ENCODE measurements at regions not wholly inside any gene's neighbourhood (a gene's known extent, or its start where the extent isn't known, plus 50 kb on each side); places are given as distances from the start of the nearest gene placed in this dataset.
"Not testable (repeated sequence)": the region's sequence is repeated elsewhere in the genome, so short reads cannot be mapped to it uniquely, and the experiment has no call there.

DNA sequence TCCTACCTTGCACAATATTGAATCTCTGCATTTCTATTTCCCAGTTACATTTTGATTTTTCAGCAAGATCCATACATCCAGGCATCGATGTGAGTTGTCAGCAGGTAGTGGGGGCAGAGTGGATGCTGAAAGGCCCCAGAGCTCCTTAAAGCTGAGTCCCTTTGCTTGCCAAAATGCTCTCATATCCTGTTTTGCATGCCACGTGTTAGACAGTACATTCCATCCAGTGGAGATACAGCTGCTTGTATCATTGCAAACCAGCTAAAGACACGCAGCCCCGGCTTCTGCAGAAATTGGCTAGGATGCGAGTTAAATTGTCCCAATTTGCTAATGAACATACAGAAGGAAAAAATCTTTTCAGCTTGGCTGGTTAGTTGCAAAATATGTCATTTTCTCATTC, 179.6 kb upstream of the MXRA5 start:
- POLR2A ChIA-PET, result no interaction called here
- ATAC-seq (no peak), DNase-seq (no peak)
- Mint-ChIP-seq H3K9me3 (peaks cover 0 to 10% (median 0%) of the 10 kb centered on the region in 9 donors), H3K4me3 (no peak overlapping the region), H3K4me1 (no peaks in the 10 kb centered on the region), H3K36me3 (no peaks in the 10 kb centered on the region), H3K27me3 (no peaks in the 10 kb centered on the region), H3K27ac (no peak overlapping the region)

DNA sequence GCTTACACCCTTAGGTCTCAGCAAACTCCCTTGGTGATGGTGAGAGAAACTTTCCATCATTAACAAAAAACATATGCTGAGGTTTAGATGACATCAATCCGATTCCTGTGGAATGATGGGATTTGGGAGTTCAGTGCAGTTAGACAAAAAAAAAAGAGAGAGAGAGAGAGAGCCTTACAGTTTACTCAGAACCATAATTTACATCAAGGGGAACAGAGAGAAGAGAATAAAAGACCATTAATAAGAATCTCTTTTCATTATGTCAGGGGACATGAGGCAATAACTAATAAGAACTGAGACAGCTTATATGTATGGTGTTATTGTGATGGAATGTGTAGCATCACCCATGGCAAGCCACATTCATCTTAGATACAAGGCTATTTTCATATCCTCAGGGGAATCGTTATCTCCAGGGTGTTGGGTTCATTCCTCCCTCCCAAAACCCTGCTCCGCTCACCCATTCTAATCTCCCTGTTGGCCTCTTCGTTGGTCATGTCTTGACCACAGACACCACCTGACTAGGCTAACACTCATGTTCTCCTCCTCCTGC, 175.7 kb upstream of the MXRA5 start:
- Mint-ChIP-seq H3K4me3 (no peak overlapping the region), H3K27me3 (peaks cover 0 to 4% (median 0%) of the 10 kb centered on the region in 5 donors), H3K9me3 (peaks cover 0 to 4% (median 0%) of the 10 kb centered on the region in 9 donors), H3K27ac (no peak overlapping the region), H3K36me3 (no peaks in the 10 kb centered on the region), H3K4me1 (no peaks in the 10 kb centered on the region)
- no peak for ATAC-seq
- POLR2A ChIA-PET, result no interaction called here
- DNase-seq, result no peak

DNA sequence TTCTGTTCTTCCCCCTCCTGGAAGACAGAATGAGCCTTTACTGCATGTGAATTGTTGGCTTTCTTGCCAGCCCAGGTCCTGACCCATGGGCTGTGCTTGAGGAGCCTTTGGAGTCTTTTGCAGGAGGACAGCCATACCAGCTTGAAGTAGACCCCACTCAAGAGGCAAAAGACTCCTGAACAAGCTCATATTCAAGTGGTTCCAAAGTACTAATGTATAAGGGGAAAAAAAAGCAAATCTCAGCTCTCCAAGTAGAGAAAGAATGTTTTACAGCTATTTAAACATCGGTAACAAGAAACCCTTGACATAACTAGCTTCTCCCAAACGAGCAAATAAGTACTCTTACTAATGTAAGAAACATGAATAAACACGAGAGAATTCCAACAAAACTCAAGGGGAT, 174.9 kb upstream of the MXRA5 start:
- no peaks in the 10 kb centered on the region for H3K4me1 Mint-ChIP-seq
- H3K27ac Mint-ChIP-seq, result no peak overlapping the region
- ATAC-seq (no peak), DNase-seq (no peak)
- peaks cover 0 to 4% (median 0%) of the 10 kb centered on the region in 9 donors for H3K9me3 Mint-ChIP-seq
- peaks cover 0 to 4% (median 0%) of the 10 kb centered on the region in 5 donors for H3K27me3 Mint-ChIP-seq
- POLR2A ChIA-PET, result no interaction called here
- no peak overlapping the region for H3K4me3 Mint-ChIP-seq
- no peaks in the 10 kb centered on the region for H3K36me3 Mint-ChIP-seq

DNA sequence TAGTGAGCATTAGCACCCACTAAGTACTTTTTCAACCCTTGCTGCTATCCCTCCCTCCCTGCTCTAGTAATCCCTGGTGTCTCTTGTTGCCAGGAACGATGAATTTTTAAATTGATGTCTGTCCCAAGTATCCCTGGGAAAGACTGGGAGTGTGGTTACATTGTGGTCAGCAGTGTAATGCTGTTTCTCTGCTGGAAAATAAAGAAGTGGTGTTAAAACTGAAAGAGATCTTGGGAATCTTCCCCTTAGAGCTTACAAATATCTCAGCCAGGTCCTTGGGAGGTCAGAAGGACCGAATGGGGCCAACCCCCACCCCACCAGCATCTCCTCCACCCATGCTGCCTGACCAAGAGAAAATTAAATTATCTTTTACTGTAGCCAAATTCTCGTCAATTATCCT, 174.5 kb upstream of the MXRA5 start:
- Mint-ChIP-seq H3K27me3 (peaks cover 0 to 4% (median 0%) of the 10 kb centered on the region in 5 donors), H3K4me3 (no peak overlapping the region), H3K27ac (no peak overlapping the region), H3K36me3 (no peaks in the 10 kb centered on the region), H3K9me3 (peaks cover 0 to 4% (median 0%) of the 10 kb centered on the region in 9 donors), H3K4me1 (no peaks in the 10 kb centered on the region)
- ATAC-seq (no peak), DNase-seq (no peak)
- POLR2A ChIA-PET, result no interaction called here

DNA sequence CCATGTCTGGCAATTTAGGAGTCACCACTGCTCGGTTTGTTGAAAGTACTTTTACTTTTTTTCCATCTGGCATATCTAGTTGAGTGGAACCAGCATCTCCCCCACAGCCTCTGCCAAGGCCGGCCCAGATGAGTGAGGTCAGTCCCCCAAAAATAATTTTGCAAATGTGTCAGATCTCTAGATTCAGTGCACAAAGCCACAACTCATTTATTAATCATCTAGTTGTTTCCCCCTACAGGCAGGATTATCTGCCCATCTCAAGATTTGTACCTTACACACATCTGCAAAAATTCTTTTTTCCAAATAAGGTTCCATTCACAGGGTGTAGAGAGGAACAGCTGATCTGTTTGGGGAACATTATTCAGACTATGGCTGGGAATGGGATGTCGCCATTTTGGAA, 174.0 kb upstream of the MXRA5 start:
- Mint-ChIP-seq H3K27ac (no peak overlapping the region), H3K36me3 (no peaks in the 10 kb centered on the region), H3K4me3 (no peak overlapping the region), H3K27me3 (peaks cover 0 to 4% (median 0%) of the 10 kb centered on the region in 5 donors), H3K9me3 (peaks cover 0 to 7% (median 0%) of the 10 kb centered on the region in 9 donors), H3K4me1 (no peaks in the 10 kb centered on the region)
- no peak for ATAC-seq
- POLR2A ChIA-PET, result no interaction called here
- no peak for DNase-seq

DNA sequence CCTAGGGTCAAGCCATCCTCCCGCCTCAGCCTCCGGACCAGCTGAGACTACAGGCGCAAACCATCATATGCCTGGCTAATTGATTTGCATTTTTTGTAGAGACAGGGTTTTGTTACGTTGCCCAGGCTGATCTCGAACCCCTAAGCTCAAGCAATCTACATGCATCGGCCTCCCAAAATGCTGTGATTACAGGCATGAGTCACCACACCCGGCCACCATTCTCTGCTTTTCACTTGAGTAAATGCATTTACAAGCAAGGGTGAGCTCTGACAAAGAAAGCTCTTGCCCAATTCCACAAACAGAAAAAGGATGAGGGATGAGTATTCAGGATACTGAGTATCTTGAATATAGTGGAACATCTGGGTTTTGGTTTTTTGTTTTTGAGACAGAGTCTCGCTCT, 172.9 kb upstream of the MXRA5 start:
- ATAC-seq, H3K27me3 Mint-ChIP-seq, H3K4me3 Mint-ChIP-seq, POLR2A ChIA-PET, H3K36me3 Mint-ChIP-seq, H3K4me1 Mint-ChIP-seq, H3K27ac Mint-ChIP-seq, DNase-seq, H3K9me3 Mint-ChIP-seq: not testable (repeated sequence)

DNA sequence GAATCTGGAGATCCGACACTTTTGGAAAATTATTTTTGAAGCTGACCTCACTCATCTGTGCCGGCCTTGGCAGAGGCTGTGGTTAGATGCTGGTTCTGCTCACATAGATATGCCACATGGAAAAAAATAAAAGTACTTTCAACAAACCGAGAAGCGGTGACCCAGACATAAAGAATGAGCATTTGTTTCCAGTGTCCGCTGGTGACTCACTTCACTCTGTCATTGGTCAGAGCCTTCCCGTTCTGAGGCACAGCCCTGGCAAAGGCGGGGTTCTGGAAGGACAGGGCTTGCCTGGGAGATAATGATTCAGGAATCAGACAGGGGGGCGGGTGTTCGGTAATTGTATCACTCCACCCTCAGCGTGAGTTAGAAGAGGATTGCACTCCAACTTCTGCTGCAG, 172.4 kb upstream of the MXRA5 start:
- no peaks in the 10 kb centered on the region for H3K36me3 Mint-ChIP-seq
- peaks cover 0 to 4% (median 0%) of the 10 kb centered on the region in 5 donors for H3K27me3 Mint-ChIP-seq
- no peaks in the 10 kb centered on the region for H3K4me1 Mint-ChIP-seq
- H3K27ac Mint-ChIP-seq, result no peak overlapping the region
- DNase-seq (no peak), ATAC-seq (no peak)
- POLR2A ChIA-PET, result no interaction called here
- H3K4me3 Mint-ChIP-seq, result no peak overlapping the region
- H3K9me3 Mint-ChIP-seq, result peaks cover 0 to 7% (median 0%) of the 10 kb centered on the region in 9 donors

DNA sequence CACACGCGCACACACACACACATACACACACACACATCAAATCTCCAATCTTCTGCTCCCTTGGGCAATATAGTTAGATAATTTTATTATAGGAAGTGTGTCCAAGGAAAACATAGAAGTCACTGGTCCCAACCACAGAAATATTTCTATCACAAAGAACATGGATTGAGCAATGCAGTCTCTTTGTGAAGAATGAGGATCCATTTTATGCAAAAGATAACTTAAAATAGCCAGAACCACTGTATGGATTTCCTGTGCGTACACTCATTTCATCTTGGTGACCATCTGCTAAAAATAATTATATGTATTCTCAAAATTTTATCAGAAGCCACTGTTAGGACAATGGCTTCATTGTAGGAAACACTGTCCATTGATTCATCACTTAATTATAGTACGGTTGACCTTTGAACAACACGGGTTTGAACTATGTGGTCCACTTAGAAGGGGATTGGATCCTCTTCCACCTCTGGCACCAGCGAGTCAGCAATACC, 169.6 kb upstream of the MXRA5 start:
- Mint-ChIP-seq H3K36me3 (no peaks in the 10 kb centered on the region), H3K27me3 (peaks cover 0 to 4% (median 0%) of the 10 kb centered on the region in 5 donors), H3K4me3 (no peak overlapping the region), H3K9me3 (peaks cover 0 to 7% (median 0%) of the 10 kb centered on the region in 9 donors), H3K27ac (no peak overlapping the region), H3K4me1 (no peaks in the 10 kb centered on the region)
- DNase-seq (no peak), ATAC-seq (no peak)
- POLR2A ChIA-PET, result no interaction called here

DNA sequence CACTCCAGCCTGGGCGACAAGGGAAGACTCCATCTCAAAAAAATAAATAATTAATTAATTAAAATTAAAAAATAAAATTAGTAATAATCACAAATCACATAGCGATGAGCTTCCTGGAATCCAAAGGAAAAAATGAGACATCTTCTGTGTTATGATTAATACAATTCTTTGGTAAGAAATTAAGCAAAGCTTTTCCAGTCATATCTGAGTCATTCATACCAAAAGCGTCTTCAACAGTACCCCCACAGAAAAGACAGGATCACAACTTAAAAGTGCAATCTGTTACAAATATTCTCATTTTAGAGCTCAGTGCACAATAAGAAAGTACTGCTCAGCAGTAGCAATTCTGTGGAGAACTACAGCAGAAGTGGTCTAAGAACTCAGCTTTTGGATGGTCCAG, 168.5 kb upstream of the MXRA5 start:
- DNase-seq, result no peak

DNA sequence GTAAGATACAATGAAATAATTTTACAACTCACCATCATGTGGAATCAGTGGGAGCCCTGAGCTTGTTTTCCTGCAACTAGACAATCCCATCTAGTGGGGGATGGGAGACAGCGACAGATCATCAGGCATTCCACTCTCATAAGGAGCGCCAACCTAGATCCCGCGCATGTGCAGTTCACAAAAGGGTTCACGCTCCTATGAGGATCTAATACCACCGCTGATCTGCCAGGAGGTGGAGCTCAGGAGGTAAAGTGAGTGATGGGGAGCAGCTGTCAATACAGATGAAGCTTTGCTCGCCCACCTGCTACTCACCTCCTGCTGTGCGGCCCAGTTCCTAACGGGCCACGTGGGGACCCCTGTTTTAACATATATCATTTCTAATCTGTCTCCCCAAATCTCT, 165.7 kb upstream of the MXRA5 start:
- not testable (repeated sequence) for ATAC-seq, H3K27ac Mint-ChIP-seq, DNase-seq

More for the DNA sequence above, 168.5 kb upstream of the MXRA5 start:
- Mint-ChIP-seq H3K36me3 (no peaks in the 10 kb centered on the region), H3K27ac (no peak overlapping the region), H3K27me3 (peaks cover 0 to 4% (median 0%) of the 10 kb centered on the region in 5 donors), H3K4me1 (no peaks in the 10 kb centered on the region), H3K4me3 (no peak overlapping the region), H3K9me3 (peaks cover 0 to 7% (median 0%) of the 10 kb centered on the region in 9 donors)
- POLR2A ChIA-PET, result no interaction called here
- ATAC-seq, result no peak

DNA sequence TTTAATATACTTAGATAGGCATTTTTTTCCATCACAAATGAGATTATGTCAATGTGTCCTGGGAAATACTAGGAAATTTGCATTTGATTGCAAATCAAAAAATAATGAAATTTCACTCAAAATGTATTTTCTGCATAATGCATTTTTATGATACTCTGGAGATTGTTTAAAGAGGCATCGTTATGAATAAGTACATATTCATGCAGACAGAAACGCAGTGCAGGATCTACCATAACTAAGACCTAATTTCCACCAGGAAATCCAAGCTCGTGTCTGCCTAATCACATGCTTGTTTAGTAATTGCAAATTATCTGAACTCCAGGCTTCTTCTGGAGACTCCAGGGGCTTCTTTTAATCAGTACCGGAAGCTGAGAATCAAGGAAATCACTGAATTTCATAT, 163.5 kb upstream of the MXRA5 start:
- H3K9me3 Mint-ChIP-seq, result peaks cover 0 to 11% (median 5%) of the 10 kb centered on the region in 9 donors
- ATAC-seq, result no peak

More for the DNA sequence above, 165.7 kb upstream of the MXRA5 start:
- peaks cover 0 to 11% (median 4%) of the 10 kb centered on the region in 9 donors for H3K9me3 Mint-ChIP-seq
- H3K4me3 Mint-ChIP-seq, H3K4me1 Mint-ChIP-seq, H3K36me3 Mint-ChIP-seq, H3K27me3 Mint-ChIP-seq, POLR2A ChIA-PET: not testable (repeated sequence)

DNA sequence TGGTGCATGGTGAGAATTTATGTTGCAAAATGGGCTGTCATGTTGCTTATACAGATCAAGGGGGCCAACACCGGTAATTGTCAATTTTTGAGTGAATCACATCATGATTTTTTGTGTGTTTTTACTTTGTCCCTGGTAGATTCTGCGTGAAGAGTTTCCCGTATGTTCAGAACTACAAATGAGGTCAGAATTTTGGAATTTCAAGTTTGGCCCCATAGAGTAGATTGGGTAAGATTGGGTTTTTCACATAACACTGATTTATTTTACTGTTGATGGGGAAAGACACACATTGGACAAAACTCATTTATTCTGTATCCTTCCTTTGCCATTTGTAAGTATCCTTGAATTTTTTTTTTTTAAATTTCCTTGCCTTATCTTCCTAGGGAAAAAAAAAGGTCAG, 158.5 kb upstream of the MXRA5 start:
- Mint-ChIP-seq H3K36me3 (no peaks in the 10 kb centered on the region), H3K9me3 (peaks cover 0 to 25% (median 6%) of the 10 kb centered on the region in 9 donors), H3K4me1 (no peaks in the 10 kb centered on the region), H3K27me3 (peaks cover 0 to 3% (median 0%) of the 10 kb centered on the region in 5 donors), H3K27ac (no peak overlapping the region), H3K4me3 (no peak overlapping the region)
- POLR2A ChIA-PET, result no interaction called here
- DNase-seq, result no peak
- ATAC-seq, result no peak

More for the DNA sequence above, 163.5 kb upstream of the MXRA5 start:
- POLR2A ChIA-PET, result no interaction called here
- H3K4me1 Mint-ChIP-seq, result no peaks in the 10 kb centered on the region
- H3K27me3 Mint-ChIP-seq, result no peaks in the 10 kb centered on the region
- H3K36me3 Mint-ChIP-seq, result no peaks in the 10 kb centered on the region
- H3K27ac Mint-ChIP-seq, result no peak overlapping the region
- no peak overlapping the region for H3K4me3 Mint-ChIP-seq
- no peak for DNase-seq

DNA sequence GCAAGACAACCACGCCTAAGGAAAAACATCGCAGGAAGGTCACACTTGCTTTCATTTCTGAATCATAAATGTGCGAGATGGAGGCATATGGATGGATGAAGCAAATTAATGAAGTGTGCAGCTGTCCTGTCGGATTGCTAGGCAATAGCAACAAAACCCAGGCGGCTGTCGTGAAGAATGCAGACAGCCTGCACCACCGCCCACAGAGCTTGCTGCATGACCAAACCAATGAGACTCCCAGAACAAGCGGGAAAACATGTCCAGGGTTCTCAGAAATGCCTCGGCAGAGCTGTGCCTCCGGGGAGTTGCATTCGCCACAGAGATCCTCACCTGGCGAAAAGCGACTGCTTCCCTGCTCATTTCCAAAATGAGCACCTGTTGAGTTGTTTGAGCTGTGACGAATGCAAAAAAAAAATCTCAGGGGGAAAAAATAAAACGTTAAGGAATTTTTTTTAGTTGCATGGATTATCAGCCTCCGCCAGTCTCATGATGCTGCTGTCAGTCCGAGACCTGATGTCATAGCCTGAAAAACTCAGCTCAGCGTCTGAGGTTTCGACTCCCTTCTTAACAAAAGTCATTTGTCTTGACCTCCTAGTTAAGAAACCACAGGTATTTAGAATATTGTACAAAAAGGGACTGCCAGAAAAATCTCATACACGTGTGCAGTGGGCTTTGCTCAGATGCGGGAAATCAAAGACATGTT, 155.5 kb upstream of the MXRA5 start:
- Mint-ChIP-seq H3K4me3 (no peak overlapping the region), H3K27me3 (peaks cover 0 to 14% (median 0%) of the 10 kb centered on the region in 5 donors), H3K27ac (no peak overlapping the region), H3K4me1 (no peaks in the 10 kb centered on the region), H3K36me3 (no peaks in the 10 kb centered on the region), H3K9me3 (peaks cover 0 to 14% (median 0%) of the 10 kb centered on the region in 9 donors)
- ATAC-seq, result no peak
- DNase-seq, result no peak
- POLR2A ChIA-PET, result no interaction called here
